Stimulated activated CD8-positive, alpha-beta memory T cell treated with anti-CD3 and anti-CD28 coated beads, Interleukin-15, amount 100 ng/mL, for 48 hours (primary cell): ENCODE measurements at regions not wholly inside any gene's neighbourhood (a gene's known extent, or its start where the extent isn't known, plus 50 kb on each side); places are given as distances from the start of the nearest gene placed in this dataset.
A peak's percentile ranks its signal among the peaks of the same experiment; 100 is the strongest.

Source experiments
- DNase-seq, 2 donors: peaks; one replicate each; pipeline ENCODE4 v3.0.0-alpha.2; 2020; ENCODE audit warnings: low read depth in 2 of 2

- no peak for DNase-seq
Observed at GRCh38 chr21:31566064-31566463, 93.4 kb upstream of the SOD1 start.

GRCh38 chr21:31564439-31564838 lies 95.1 kb upstream of the SOD1 start:
- no peak for DNase-seq

- DNase-seq: no peak
Observed at GRCh38 chr21:31560479-31560878, 99.0 kb upstream of the SOD1 start.

GRCh38 chr21:31559368-31560119 lies 99.9 kb upstream of the SOD1 start:
- DNase-seq: peak; percentile 88 to 93

DNA sequence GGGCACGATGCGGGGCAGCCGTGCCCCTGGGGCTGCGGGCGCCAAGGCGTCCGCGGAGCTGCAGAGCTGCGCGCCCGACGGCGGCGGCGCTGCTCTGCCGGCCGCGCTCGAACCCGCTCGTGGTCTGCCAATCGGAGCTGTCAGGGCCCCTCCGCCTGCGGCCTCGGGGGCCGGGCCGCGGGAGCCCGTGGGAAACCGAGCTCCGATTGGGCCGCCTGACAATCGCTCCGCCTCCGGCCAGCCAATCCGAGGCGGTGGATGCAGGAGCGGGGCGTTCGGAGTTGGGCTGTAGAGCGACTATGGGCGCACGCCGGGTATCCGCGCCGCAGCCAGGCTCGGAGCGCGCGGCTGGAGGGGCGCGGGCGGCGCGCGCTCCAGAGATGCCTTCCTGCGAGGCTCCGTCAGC lies 100.5 kb upstream of the SOD1 start:
- DNase-seq: peak; percentile 88 to 91

- peak in 1 of 2 donors; percentile 16 for DNase-seq
Observed at GRCh38 chr21:31558189-31558961, 101.1 kb upstream of the SOD1 start.

DNA sequence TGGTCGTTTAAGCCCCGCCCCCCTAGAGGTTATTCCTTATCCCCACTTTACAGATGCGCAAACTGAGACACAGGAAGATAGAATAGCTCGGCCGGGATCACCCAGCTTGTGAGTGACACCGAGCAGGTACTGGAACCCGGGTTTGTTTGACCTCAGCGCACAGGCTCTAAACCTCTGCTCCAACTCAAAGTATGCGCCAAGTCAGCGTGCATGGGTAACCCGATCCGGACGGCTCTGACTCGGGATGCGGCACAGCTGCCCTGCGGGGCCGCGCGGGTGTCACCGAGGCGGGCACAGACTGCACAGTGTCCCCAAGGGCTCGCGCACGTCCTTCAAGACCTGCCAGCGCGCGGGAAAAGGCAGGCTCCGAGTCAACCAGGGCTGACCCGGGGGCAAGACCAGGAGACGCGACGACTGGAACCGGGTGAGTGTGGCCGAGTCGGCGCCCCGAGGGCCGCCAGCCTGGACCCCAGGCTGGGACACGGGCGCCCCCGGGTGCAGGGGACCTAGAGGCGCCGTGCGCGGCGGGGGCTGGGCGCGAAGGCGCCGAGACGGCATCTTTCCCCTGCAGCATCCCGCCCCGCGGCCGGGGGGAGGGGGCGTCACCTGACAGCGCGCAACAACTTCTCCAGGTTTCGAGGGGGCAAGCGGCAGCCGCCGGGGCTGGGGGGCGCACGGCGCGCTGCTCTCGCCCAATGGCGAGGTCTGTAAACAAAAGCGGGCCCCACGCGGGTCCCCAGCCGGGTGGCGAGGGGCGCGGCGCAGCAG lies 101.9 kb upstream of the SOD1 start:
- no peak for DNase-seq

DNA sequence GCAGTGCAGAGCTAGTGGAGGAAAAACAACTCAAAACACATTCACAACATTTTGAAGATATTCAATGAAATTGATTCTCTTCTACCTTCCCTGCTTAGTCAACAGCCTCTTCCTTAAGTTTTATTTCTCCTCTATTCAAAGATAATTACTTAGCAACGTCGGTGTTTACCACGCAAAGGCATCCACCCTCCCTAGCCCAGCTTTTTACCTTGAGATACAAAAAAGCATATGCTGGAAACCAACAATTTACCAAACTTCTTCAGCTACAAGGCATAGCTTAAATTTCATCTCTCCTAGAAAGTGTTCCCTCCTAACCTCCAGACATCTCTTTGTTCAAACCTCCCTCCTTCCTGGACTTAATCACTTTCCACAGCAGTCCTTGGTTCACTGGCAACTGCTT lies 102.8 kb upstream of the SOD1 start:
- no peak for DNase-seq

DNA sequence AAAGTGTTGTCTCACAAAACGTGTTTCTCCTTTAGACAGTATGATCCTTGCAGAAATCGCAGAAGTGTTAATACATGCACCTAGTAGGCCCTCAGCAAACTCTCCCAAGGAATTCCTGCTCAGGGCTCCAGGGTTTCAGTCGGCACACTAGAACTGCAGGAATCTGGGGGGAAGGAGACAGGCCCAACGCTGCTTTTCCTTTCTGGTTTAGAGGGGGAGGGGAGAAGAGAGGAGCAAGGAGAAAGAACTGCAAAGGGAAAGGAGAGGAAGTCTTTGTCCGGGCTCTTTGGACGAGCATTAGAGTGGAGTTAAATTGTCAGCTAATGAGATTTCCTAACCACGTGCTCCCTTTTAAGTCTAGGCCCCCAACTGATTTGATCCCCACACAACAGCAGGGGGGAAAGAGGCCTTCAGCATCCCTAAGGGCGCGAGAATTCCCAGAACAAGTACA lies 103.7 kb upstream of the SOD1 start:
- DNase-seq: no peak

- peak in 1 of 2 donors; percentile 11 for DNase-seq
Observed at GRCh38 chr21:31554511-31555022, 104.9 kb upstream of the SOD1 start.

GRCh38 chr21:31553926-31554325 lies 105.6 kb upstream of the SOD1 start:
- DNase-seq: no peak

DNA sequence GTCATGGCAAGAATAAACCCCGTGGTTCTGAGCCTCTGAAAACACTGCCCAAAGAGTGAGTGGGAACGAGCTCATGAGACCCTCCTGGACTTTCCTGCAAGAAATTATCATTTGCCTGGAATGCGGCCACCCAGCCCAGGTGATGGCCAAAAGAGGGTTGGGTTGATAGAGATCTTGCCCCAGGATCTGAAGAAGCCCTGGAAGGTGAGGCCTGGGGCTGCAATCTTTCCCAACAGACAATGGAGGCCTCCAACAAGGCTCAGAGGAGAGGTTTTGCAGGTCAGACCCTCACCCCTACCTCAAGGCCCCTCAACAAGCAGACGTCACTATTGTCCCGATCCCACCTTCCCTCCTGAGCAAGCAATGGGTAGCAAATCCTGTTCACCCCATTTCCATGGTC lies 106.0 kb upstream of the SOD1 start:
- no peak for DNase-seq

- DNase-seq: no peak
Observed at GRCh38 chr21:31552826-31553225, 106.7 kb upstream of the SOD1 start.

GRCh38 chr21:31550070-31550469 lies 109.4 kb upstream of the SOD1 start:
- DNase-seq: no peak

DNA sequence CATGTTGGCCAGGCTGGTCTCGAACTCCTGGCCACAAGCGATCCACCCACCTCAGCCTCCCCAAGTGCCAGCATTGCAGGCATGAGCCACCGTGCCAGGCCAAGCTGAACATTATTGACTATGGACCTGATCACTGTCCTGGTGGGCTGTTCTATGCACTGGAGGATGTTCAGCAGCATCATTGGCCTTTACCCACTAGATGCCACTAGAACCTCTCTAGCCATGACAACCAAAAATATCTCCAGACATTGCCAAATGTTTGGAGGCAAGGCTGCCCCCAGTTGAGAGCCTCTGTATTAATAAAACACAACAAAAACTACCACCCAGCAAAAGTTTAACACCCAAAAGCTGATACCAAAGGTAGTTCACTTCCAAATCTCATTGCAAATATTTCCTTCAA lies 110.8 kb upstream of the SOD1 start:
- DNase-seq: no peak

GRCh38 chr21:31546443-31547170 lies 112.9 kb upstream of the SOD1 start:
- DNase-seq: no peak

DNA sequence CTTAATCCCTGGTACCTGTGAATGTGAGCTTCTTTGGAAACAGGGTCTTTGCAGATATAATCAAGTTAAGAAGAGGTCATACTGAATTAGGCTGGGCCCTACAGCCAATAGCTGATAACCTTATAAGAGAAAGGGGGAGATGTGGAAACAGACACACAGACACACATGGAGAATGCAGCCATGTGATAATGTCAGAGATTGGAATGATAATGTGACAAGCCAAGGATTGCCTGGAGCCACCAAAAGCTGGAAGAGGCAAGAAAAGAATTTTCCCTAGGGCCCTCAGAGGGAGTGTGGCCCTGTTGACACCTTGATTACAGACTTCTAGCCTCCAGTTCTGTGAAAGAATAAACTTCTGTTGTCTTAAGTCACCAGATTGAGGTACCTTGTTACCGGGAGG lies 114.5 kb upstream of the SOD1 start:
- DNase-seq: no peak

DNA sequence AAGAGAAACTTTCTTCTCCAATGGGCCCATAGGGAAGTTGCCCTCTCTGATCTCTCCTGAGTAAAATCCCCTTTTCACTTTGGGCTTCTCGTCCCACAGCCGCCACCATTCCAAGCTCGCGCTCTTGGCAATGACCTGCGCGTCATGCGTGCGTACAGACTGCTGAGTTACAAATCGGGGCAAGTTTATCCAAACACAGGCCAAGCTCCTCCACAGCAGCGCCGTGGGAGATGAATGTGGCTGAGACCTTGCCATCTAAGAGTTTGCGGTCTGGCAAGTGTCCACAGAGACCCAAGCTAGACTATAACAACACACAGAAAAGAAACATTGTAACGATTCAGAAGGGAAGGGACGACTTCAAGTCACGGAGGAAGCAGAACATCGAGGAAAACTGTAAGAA lies 116.3 kb upstream of the SOD1 start:
- no peak for DNase-seq

DNA sequence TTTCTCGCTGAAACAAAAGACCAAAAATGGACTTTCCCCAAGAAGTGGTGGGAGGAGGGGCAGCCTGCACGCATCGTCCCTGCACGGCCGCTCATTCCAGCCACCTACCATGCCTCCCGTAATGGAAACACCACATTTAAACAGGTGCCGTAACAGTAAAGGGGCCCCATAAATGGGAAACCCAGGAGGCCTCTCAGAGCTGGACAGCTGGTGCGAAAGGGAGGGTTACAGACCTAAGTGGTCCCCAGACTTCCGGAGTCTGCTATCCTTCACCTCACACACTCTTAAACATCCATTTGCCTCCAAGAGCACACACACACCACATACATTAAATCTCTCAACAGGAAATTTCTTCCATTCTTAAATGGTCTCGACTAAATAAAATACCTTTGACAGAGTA lies 120.7 kb upstream of the SOD1 start:
- DNase-seq: no peak

DNA sequence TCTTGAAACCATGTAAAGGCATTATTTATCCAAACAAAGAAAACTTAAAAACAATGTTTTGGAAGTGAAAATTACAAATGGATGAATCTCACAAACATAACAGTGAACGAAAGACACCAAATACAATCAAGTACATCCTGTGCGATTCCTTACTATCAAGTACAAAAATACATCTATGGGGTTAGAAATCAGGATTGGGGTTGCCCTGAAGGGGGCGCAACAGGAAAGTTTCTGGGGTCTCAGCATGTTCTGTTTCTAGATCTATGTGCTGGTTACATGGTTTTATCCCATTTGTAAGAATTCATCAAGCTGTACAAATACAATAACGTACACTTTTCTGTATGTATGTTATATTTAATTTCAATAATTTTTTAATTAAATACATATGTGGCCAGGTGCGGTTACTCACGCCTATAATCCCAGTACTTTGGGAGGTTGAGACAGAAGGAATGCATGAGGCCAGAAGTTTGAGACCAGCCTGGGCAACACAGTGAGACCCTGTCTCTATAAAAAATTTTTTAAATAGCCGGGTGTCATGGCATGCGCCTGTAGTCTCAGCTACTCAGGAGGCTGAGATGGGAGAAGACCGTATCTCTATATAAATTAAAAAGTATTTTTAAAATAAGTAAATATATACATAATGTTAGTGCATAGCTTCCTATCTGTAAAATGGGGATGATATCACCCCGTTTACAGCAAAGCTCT lies 121.5 kb upstream of the SOD1 start:
- DNase-seq: no peak

- no peak for DNase-seq
Observed at GRCh38 chr21:31536138-31536537, 123.4 kb upstream of the SOD1 start.
